Glutamatergic neuron (in vitro differentiated cells): ENCODE measurements at regions not wholly inside any gene's neighbourhood (a gene's known extent, or its start where the extent isn't known, plus 50 kb on each side); places are given as distances from the start of the nearest gene placed in this dataset.
A peak's percentile ranks its signal among the peaks of the same experiment; 100 is the strongest.

Experiments used
- DNase-seq: peaks from one replicate; pipeline ENCODE4 v3.0.0; 2022
- H3K27ac Mint-ChIP-seq: one replicate; pipeline ENCODE4 v1.8.0; 2020; ENCODE audit warnings: mild to moderate bottlenecking, mixed read lengths, inconsistent platforms; ENCODE audit not compliant: unreplicated experiment
- H3K27me3 Mint-ChIP-seq: one replicate; pipeline ENCODE4 v1.8.0; 2020; ENCODE audit warnings: mild to moderate bottlenecking, moderate library complexity, mixed read lengths, inconsistent platforms; ENCODE audit not compliant: unreplicated experiment
- H3K36me3 Mint-ChIP-seq: one replicate; pipeline ENCODE4 v1.8.0; 2020; ENCODE audit warnings: mild to moderate bottlenecking, mixed read lengths, inconsistent platforms; ENCODE audit not compliant: unreplicated experiment
- H3K4me1 Mint-ChIP-seq: one replicate; pipeline ENCODE4 v1.8.0; 2020; ENCODE audit warnings: mild to moderate bottlenecking, low read depth, mixed read lengths, inconsistent platforms; ENCODE audit not compliant: unreplicated experiment
- H3K4me3 Mint-ChIP-seq: one replicate; pipeline ENCODE4 v1.8.0; 2020; ENCODE audit warnings: mild to moderate bottlenecking, mixed read lengths, inconsistent platforms; ENCODE audit not compliant: unreplicated experiment
- H3K9me3 Mint-ChIP-seq: one replicate; pipeline ENCODE4 v1.8.0; 2020; ENCODE audit warnings: mild to moderate bottlenecking, moderate library complexity, mixed read lengths, inconsistent platforms; ENCODE audit not compliant: unreplicated experiment
- CTCF ChIP-seq: fragments of 200-600 bp; sonication (generic); IDR thresholded peaks from one replicate; pipeline ENCODE4 v1.5.0; 2021; ENCODE audit not compliant: partially characterized antibody, unreplicated experiment

GRCh38 chr9:20291201-20291600 is 331.1 kb downstream of the MLLT3 start:
- H3K27ac Mint-ChIP-seq: no peak overlapping the region

GRCh38 chr9:20290257-20290656 is 332.0 kb downstream of the MLLT3 start:
- H3K27ac Mint-ChIP-seq: peak overlapping the region; percentile 3
- H3K4me1 Mint-ChIP-seq: peaks cover 10% of the 10 kb centered on the region
- peaks cover 4% of the 10 kb centered on the region for H3K36me3 Mint-ChIP-seq
- no peak for TF ChIP-seq CTCF
- DNase-seq: no peak
- peaks cover 1% of the 10 kb centered on the region for H3K9me3 Mint-ChIP-seq
- H3K4me3 Mint-ChIP-seq: no peak overlapping the region
- H3K27me3 Mint-ChIP-seq: no peaks in the 10 kb centered on the region

More at GRCh38 chr9:20291201-20291600, 331.1 kb downstream of the MLLT3 start:
- H3K4me3 Mint-ChIP-seq: no peak overlapping the region
- peaks cover 1% of the 10 kb centered on the region for H3K9me3 Mint-ChIP-seq
- no peaks in the 10 kb centered on the region for H3K27me3 Mint-ChIP-seq
- no peak for TF ChIP-seq CTCF
- peaks cover 10% of the 10 kb centered on the region for H3K4me1 Mint-ChIP-seq
- H3K36me3 Mint-ChIP-seq: peaks cover 4% of the 10 kb centered on the region
- no peak for DNase-seq

- peak overlapping the region; percentile 19 for H3K27ac Mint-ChIP-seq
- H3K4me1 Mint-ChIP-seq: peaks cover 10% of the 10 kb centered on the region
- no peak for TF ChIP-seq CTCF
- peaks cover 3% of the 10 kb centered on the region for H3K9me3 Mint-ChIP-seq
- DNase-seq: no peak
- no peak overlapping the region for H3K4me3 Mint-ChIP-seq
- peaks cover 4% of the 10 kb centered on the region for H3K36me3 Mint-ChIP-seq
- H3K27me3 Mint-ChIP-seq: no peaks in the 10 kb centered on the region
These were observed 332.8 kb downstream of the MLLT3 start for GRCh38 chr9:20289423-20290010.

GRCh38 chr9:20286969-20287368 is 335.3 kb downstream of the MLLT3 start:
- Mint-ChIP-seq H3K27me3 (no peaks in the 10 kb centered on the region), H3K9me3 (peaks cover 3% of the 10 kb centered on the region), H3K4me1 (peaks cover 19% of the 10 kb centered on the region), H3K36me3 (peaks cover 4% of the 10 kb centered on the region), H3K27ac (no peak overlapping the region), H3K4me3 (no peak overlapping the region)
- DNase-seq: no peak
- no peak for TF ChIP-seq CTCF

- no peaks in the 10 kb centered on the region for H3K27me3 Mint-ChIP-seq
- no peak for DNase-seq
- H3K9me3 Mint-ChIP-seq: peaks cover 3% of the 10 kb centered on the region
- no peak for TF ChIP-seq CTCF
- no peak overlapping the region for H3K27ac Mint-ChIP-seq
- peaks cover 22% of the 10 kb centered on the region for H3K4me1 Mint-ChIP-seq
- no peaks in the 10 kb centered on the region for H3K36me3 Mint-ChIP-seq
- no peak overlapping the region for H3K4me3 Mint-ChIP-seq
These were observed 336.1 kb downstream of the MLLT3 start for GRCh38 chr9:20286154-20286700.
